HG03064 (cell line): ENCODE measurements at regions not wholly inside any gene's neighbourhood (a gene's known extent, or its start where the extent isn't known, plus 50 kb on each side); places are given as distances from the start of the nearest gene placed in this dataset.
"Not testable (repeated sequence)": the region's sequence is repeated elsewhere in the genome, so short reads cannot be mapped to it uniquely, and the experiment has no call there.

Experiments used
- ATAC-seq: cut with Tn5 transposase; IDR thresholded peaks from one replicate; pipeline ENCODE4 v1.9.1; 2021; ENCODE audit warnings: low read depth; ENCODE audit not compliant: unreplicated experiment

GRCh38 chr7:109844362-109844761 is 1246.6 kb upstream of the LRRN3 start:
- ATAC-seq, result no peak

- ATAC-seq, result no peak
Observed at GRCh38 chr7:109864230-109864629, 1226.7 kb upstream of the LRRN3 start.

GRCh38 chr7:109868215-109868860 is 1222.6 kb upstream of the LRRN3 start:
- no peak for ATAC-seq

- no peak for ATAC-seq
Observed at GRCh38 chr7:109873296-109873695, 1217.6 kb upstream of the LRRN3 start.

- no peak for ATAC-seq
Observed at GRCh38 chr7:109879287-109879828, 1211.6 kb upstream of the LRRN3 start.

GRCh38 chr7:109890622-109891021 is 1200.3 kb upstream of the LRRN3 start:
- no peak for ATAC-seq

- no peak for ATAC-seq
Observed at GRCh38 chr7:109893231-109893630, 1197.7 kb upstream of the LRRN3 start.

- no peak for ATAC-seq
Observed at GRCh38 chr7:109895536-109895935, 1195.4 kb upstream of the LRRN3 start.

- ATAC-seq, result no peak
Observed at GRCh38 chr7:109901926-109902325, 1189.0 kb upstream of the LRRN3 start.

GRCh38 chr7:109905368-109906065 is 1185.4 kb upstream of the LRRN3 start:
- ATAC-seq, result not testable (repeated sequence)

GRCh38 chr7:109915670-109916069 is 1175.3 kb upstream of the LRRN3 start:
- no peak for ATAC-seq

GRCh38 chr7:109926738-109927137 is 1164.2 kb upstream of the LRRN3 start:
- ATAC-seq, result no peak

- no peak for ATAC-seq
Observed at GRCh38 chr7:109930049-109930448, 1160.9 kb upstream of the LRRN3 start.

GRCh38 chr7:109939207-109939606 is 1151.7 kb upstream of the LRRN3 start:
- ATAC-seq, result no peak

- no peak for ATAC-seq
Observed at GRCh38 chr7:109945820-109946518, 1145.0 kb upstream of the LRRN3 start.

- no peak for ATAC-seq
Observed at GRCh38 chr7:109950256-109950655, 1140.7 kb upstream of the LRRN3 start.

- no peak for ATAC-seq
Observed at GRCh38 chr7:109950821-109951564, 1139.9 kb upstream of the LRRN3 start.

GRCh38 chr7:109951565-109951928 is 1139.4 kb upstream of the LRRN3 start:
- ATAC-seq, result no peak

- ATAC-seq, result no peak
Observed at GRCh38 chr7:109955986-109956385, 1134.9 kb upstream of the LRRN3 start.

GRCh38 chr7:109956916-109957315 is 1134.0 kb upstream of the LRRN3 start:
- no peak for ATAC-seq

- ATAC-seq, result no peak
Observed at GRCh38 chr7:109963741-109964140, 1127.2 kb upstream of the LRRN3 start.
